ENCODE measurements at regions not wholly inside any gene's neighbourhood (a gene's known extent, or its start where the extent isn't known, plus 50 kb on each side); places are given as distances from the start of the nearest gene placed in this dataset.

GRCh38 chr20:19830211-19830785 lies 72.2 kb downstream of the RIN2 start:
- TF ChIP-seq CTCF (IDR thresholded peaks at IDR 0.05) (no peak), POLR2A (IDR thresholded peaks at IDR 0.05) (no peak)

Measured in heart left ventricle (tissue), 13 donors.